Loucy (cell line): ENCODE measurements at regions not wholly inside any gene's neighbourhood (a gene's known extent, or its start where the extent isn't known, plus 50 kb on each side); places are given as distances from the start of the nearest gene placed in this dataset.

Experiments used
- CTCF ChIP-seq: fragments of 200-600 bp; sonication (generic); conservative IDR thresholded peaks from 2 replicates; pipeline ENCODE4 v1.5.1; 2014; ENCODE audit warnings: mild to moderate bottlenecking, antibody characterized with exemption, low read length
- EZH2phosphoT487 ChIP-seq: fragments of 200-600 bp; IDR thresholded peaks from 2 replicates; pipeline ENCODE4 v1.6.1; 2018; ENCODE audit warnings: antibody characterized with exemption, mild to moderate bottlenecking, moderate library complexity, borderline replicate concordance

GRCh38 chr2:66872081-66872985, 437.4 kb downstream of the MEIS1 start:
- TF ChIP-seq CTCF (no peak), EZH2phosphoT487 (no peak)
